IPS DF 6.9 (cell line): ENCODE measurements at regions not wholly inside any gene's neighbourhood (a gene's known extent, or its start where the extent isn't known, plus 50 kb on each side); places are given as distances from the start of the nearest gene placed in this dataset.

Experiments used
- DNase-seq: peaks from one replicate; pipeline ENCODE4 v3.0.0-alpha.2; 2013; ENCODE audit warnings: low read depth, low spot score
- H3K27ac ChIP-seq: one replicate; pipeline ENCODE4 v1.5.1; 2013; ENCODE audit warnings: low read length, control low read depth
- H3K27me3 ChIP-seq: 2 replicates; pipeline ENCODE4 v1.6.1; 2013; ENCODE audit warnings: mild to moderate bottlenecking, low read length; ENCODE audit not compliant: control insufficient read depth, insufficient read depth
- H3K36me3 ChIP-seq: 2 replicates; pipeline ENCODE4 v1.6.1; 2013; ENCODE audit warnings: low read length; ENCODE audit not compliant: control insufficient read depth, insufficient read depth
- H3K4me1 ChIP-seq: 2 replicates; pipeline ENCODE4 v1.6.1; 2013; ENCODE audit warnings: low read length; ENCODE audit not compliant: control insufficient read depth, insufficient read depth
- H3K4me3 ChIP-seq: 2 replicates; pipeline ENCODE4 v1.5.1; 2013; ENCODE audit warnings: mild to moderate bottlenecking, low read length
- H3K9me3 ChIP-seq: 2 replicates; pipeline ENCODE4 v1.6.1; 2013; ENCODE audit warnings: low read length, inconsistent platforms; ENCODE audit not compliant: control insufficient read depth, insufficient read depth
- WGBS: extraction: QIAGEN DNeasy Blood & Tissue Kit; methylation state at CpG from one replicate; pipeline ENCODE4 v1.1.7; 2013; ENCODE audit warnings: mixed read lengths, missing lambda C conversion rate; ENCODE audit not compliant: insufficient read length, insufficient coverage; 5-methylcytosine and 5-hydroxymethylcytosine counted together

GRCh38 chr2:19462256-19462645 is 103.8 kb upstream of the OSR1 start:
- Histone ChIP-seq H3K4me1 (peaks cover 9% of the 10 kb centered on the region), H3K27me3 (no peaks in the 10 kb centered on the region), H3K4me3 (no peak overlapping the region), H3K36me3 (no peaks in the 10 kb centered on the region), H3K27ac (no peak overlapping the region), H3K9me3 (no peaks in the 10 kb centered on the region)
- WGBS = no CpG with 5 or more reads among the region's 2 CpGs
- DNase-seq = no peak

- Histone ChIP-seq H3K4me3 (no peak overlapping the region), H3K36me3 (no peaks in the 10 kb centered on the region), H3K9me3 (no peaks in the 10 kb centered on the region), H3K27ac (no peak overlapping the region), H3K4me1 (peaks cover 9% of the 10 kb centered on the region), H3K27me3 (no peaks in the 10 kb centered on the region)
- DNase-seq = no peak
- no CpG with 5 or more reads among the region's 5 CpGs for WGBS
These were observed 103.3 kb upstream of the OSR1 start for GRCh38 chr2:19461504-19462255.

DNA sequence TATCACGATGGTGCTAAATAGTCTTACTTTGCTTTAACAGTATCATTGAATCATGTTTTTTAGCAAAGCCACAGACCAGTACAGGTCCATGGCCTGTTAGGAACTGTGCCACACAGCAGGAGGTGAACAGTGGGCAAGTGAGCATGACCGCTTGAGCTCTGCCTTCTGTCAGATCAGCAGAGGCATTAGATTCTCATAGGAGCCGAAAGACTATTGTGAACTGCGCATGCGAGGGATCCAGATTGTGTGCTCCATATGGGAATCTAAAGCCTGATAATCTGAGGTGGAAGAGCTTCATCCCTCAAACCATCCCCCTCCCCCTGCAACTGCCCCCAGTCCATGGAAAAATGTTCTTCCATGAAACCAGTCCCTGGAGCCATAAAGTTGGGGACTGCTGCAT is 102.3 kb upstream of the OSR1 start:
- no peak for DNase-seq
- no CpG with 5 or more reads among the region's 5 CpGs for WGBS
- Histone ChIP-seq H3K4me1 (peaks cover 9% of the 10 kb centered on the region), H3K9me3 (no peaks in the 10 kb centered on the region), H3K27me3 (no peaks in the 10 kb centered on the region), H3K4me3 (no peak overlapping the region), H3K27ac (no peak overlapping the region), H3K36me3 (no peaks in the 10 kb centered on the region)

DNA sequence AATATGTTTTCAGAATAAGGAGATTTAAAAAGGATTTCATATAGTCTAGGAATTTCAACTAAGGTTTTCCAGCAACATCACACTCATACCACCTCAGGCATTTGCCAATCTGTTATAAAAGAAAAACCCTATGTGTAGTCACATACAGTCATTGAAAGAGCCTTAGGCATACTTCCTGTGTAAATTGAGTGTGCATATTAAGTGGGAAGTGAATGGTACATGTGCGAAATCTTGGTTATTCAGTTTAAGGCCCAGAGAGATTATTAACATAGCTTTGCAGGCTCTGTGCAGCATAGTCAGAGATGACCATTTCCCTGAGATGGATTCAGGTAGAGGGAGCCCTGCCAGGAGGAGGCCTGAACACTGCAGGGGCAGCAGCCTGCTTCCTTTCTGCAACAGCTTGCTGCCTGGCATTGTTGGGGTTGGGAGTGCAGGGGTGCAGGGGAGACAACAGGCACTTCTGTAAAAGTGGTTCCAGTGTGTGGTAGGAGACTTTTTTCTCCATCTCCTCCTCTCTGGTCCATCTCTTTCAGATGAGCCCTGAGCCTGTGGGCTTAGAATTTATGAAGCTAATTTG is 100.1 kb upstream of the OSR1 start:
- no CpG with 5 or more reads among the region's 1 CpG for WGBS
- Histone ChIP-seq H3K27me3 (no peaks in the 10 kb centered on the region), H3K4me3 (no peak overlapping the region), H3K36me3 (no peaks in the 10 kb centered on the region), H3K27ac (no peak overlapping the region), H3K9me3 (no peaks in the 10 kb centered on the region), H3K4me1 (peaks cover 9% of the 10 kb centered on the region)
- no peak for DNase-seq

DNA sequence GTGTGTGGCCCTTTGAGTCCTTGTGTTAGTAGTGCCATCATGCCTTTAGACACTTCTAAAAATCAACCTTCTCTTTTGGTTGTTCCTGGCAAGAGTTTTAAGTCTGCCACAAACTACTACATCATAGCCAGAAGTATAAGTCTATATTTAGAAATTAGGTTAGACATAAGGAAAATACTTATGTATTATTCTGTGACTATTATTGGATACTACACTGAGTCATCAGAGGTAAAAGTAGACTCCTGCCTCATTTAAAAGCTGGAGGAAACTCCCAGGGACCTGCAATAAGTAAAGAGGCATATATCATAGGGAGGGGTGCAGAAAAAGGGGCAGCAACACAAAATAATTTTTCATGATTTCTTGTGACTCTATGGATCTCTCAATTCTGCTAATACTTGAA is 99.4 kb upstream of the OSR1 start:
- no peak overlapping the region for H3K4me3 ChIP-seq
- no peaks in the 10 kb centered on the region for H3K36me3 ChIP-seq
- no peaks in the 10 kb centered on the region for H3K27me3 ChIP-seq
- no peak for DNase-seq
- H3K9me3 ChIP-seq = no peaks in the 10 kb centered on the region
- H3K27ac ChIP-seq = no peak overlapping the region
- H3K4me1 ChIP-seq = peaks cover 8% of the 10 kb centered on the region

DNA sequence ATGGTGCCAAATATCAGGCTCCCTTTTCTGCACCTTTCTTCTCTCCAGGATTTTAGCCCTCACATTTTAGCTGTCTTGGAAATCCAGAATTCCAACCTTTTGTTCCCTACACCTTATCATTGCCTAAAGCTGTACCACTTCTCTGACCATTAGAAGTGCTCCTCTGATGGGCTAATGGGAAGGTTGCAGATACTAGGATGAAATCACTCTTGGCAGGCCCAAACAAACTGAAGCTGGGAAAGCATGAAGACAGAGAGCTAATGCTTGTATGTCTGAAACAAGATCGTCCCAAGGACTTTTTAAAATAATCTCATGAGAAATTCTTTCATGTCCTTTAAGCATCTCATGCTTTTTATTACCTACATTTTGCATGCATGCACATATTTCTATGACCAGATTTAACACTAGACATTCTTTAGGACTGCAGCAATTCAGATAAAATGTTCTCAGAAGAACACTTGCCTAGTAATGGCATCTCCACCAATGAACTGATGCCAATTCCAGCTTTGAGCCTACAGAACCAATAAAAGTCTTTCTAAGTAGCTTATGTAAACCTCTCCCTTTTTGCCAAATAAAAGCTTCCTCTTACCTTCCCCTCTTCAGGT is 98.4 kb upstream of the OSR1 start:
- no peaks in the 10 kb centered on the region for H3K36me3 ChIP-seq
- H3K4me3 ChIP-seq = no peak overlapping the region
- DNase-seq = no peak
- no peak overlapping the region for H3K27ac ChIP-seq
- peaks cover 7% of the 10 kb centered on the region for H3K4me1 ChIP-seq
- no peaks in the 10 kb centered on the region for H3K27me3 ChIP-seq
- no peaks in the 10 kb centered on the region for H3K9me3 ChIP-seq
- WGBS = no CpG with 5 or more reads among the region's 1 CpG

DNA sequence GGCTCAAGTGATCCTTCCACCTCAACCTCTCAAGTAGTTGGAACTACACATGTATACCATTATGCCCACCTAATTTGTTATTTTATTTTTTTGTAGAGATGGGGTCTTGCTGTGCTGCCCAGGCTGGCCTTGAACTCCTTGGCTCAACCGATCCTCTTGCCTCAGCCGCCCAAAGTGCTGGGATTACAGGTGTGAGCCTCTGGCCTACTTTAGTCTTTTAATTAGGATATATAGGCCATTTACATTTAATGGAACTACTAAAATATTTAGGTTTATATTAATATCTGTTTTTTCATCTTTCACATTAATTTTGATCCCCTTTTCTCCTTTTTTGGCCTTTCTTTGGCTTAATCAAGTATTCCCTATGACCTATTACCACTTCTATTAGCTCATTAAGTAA is 95.7 kb upstream of the OSR1 start:
- DNase-seq = no peak
- no CpG with 5 or more reads among the region's 2 CpGs for WGBS
- H3K36me3 ChIP-seq = no peaks in the 10 kb centered on the region
- no peak overlapping the region for H3K27ac ChIP-seq
- H3K4me1 ChIP-seq = 0 out of 2 replicates have a peak, but pooled peaks cover 2% of the 10 kb centered on the region
- H3K4me3 ChIP-seq = no peak overlapping the region
- H3K27me3 ChIP-seq = no peaks in the 10 kb centered on the region
- H3K9me3 ChIP-seq = no peaks in the 10 kb centered on the region

DNA sequence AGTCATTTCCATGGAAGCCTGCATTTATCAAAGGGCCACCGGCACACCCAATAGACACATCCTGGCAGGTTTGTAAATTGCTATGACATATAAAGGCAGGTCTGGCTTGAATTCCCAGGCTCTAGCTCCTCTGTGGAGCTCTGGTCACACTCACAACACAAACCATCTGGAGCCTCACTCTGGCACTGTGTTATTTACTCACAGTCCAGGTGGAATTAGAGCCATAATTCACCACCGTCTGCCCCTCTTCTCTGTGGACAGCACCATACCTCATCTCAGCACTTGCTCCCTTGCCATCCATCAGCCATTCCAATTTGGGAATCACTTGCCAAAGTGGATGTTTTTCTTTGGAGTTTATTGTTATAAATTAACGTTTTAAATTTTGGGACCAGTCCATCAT is 84.3 kb upstream of the OSR1 start:
- no peaks in the 10 kb centered on the region for H3K36me3 ChIP-seq
- no CpG with 5 or more reads among the region's 3 CpGs for WGBS
- H3K27me3 ChIP-seq = no peaks in the 10 kb centered on the region
- no peak overlapping the region for H3K4me3 ChIP-seq
- H3K27ac ChIP-seq = no peak overlapping the region
- H3K4me1 ChIP-seq = no peaks in the 10 kb centered on the region
- no peak for DNase-seq
- H3K9me3 ChIP-seq = no peaks in the 10 kb centered on the region

- WGBS = no CpG with 5 or more reads among the region's 2 CpGs
- Histone ChIP-seq H3K27ac (no peak overlapping the region), H3K9me3 (no peaks in the 10 kb centered on the region), H3K4me1 (no peaks in the 10 kb centered on the region), H3K4me3 (no peak overlapping the region), H3K27me3 (no peaks in the 10 kb centered on the region), H3K36me3 (no peaks in the 10 kb centered on the region)
- no peak for DNase-seq
These were observed 80.7 kb upstream of the OSR1 start for GRCh38 chr2:19439081-19439480.

DNA sequence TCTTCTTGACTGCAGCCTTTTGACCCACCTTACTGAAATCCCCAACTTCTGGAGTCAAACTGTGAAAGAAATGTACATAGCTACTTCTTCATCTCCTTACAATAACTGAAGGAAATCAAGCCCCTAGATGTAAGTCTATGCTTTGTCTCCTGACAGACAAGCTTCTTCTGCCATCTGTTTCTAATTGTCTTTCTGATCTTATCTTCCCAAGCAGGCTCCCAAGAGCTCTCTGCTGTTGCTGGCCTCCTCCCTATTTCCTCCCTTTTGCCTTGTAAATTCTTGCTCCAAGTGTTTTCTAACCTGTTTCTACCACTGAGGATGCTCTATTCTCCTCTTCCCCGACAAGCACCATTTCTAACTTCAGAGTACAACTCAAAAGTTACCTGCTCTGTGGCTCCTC is 77.4 kb upstream of the OSR1 start:
- WGBS = no CpG with 5 or more reads among the region's 1 CpG
- H3K4me1 ChIP-seq = no peaks in the 10 kb centered on the region

DNA sequence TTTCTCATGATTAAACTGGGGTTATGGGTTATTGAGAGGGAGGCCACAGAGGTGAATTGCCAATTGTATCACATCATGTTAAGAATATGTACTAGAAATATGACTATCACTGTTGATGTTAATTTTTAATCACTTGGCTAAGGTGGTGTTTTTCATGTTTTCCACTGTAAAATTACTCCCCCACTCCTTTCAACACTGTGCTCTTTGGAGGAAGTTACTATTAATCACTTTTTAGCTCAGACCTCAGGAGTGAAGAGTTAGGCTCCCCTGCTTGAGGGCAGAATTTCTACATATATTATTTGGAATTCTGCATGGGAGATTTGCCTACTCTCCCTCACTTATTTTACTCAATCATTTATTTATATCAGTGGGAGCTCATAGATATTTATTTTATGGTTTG is 76.0 kb upstream of the OSR1 start:
- Histone ChIP-seq H3K4me3 (no peak overlapping the region), H3K9me3 (no peaks in the 10 kb centered on the region), H3K36me3 (no peaks in the 10 kb centered on the region), H3K4me1 (no peaks in the 10 kb centered on the region), H3K27ac (no peak overlapping the region), H3K27me3 (0 out of 2 replicates have a peak, but pooled peaks cover 1% of the 10 kb centered on the region)
- DNase-seq = no peak

More for the DNA sequence above, 77.4 kb upstream of the OSR1 start:
- no peaks in the 10 kb centered on the region for H3K36me3 ChIP-seq
- H3K4me3 ChIP-seq = no peak overlapping the region
- no peaks in the 10 kb centered on the region for H3K9me3 ChIP-seq
- DNase-seq = no peak
- 0 out of 2 replicates have a peak, but pooled peaks cover 1% of the 10 kb centered on the region for H3K27me3 ChIP-seq
- no peak overlapping the region for H3K27ac ChIP-seq
